Stimulated activated memory B cell treated with anti-CD40 and anti-IgM and Interleukin-4, amounts not matched to agents 10 μg/mL and 1 μg/mL and 100 μg/mL, for 72 hours (primary cell): ENCODE measurements at regions not wholly inside any gene's neighbourhood (a gene's known extent, or its start where the extent isn't known, plus 50 kb on each side); places are given as distances from the start of the nearest gene placed in this dataset.
"Not testable (repeated sequence)": the region's sequence is repeated elsewhere in the genome, so short reads cannot be mapped to it uniquely, and the experiment has no call there.

Experiments
- ATAC-seq: fragments of 150-1000 bp; cut with Tn5 transposase; 2 replicates; pipeline ENCODE4 v1.10.0; 2021
- H3K27ac Mint-ChIP-seq: one replicate; pipeline ENCODE4 v1.8.0; 2022; ENCODE audit warnings: mild to moderate bottlenecking, mixed read lengths
- H3K27me3 Mint-ChIP-seq: one replicate; pipeline ENCODE4 v1.8.0; 2022; ENCODE audit warnings: mixed read lengths
- H3K36me3 Mint-ChIP-seq: one replicate; pipeline ENCODE4 v1.8.0; 2022; ENCODE audit warnings: mixed read lengths
- H3K4me1 Mint-ChIP-seq: one replicate; pipeline ENCODE4 v1.8.0; 2022; ENCODE audit warnings: mixed read lengths
- H3K4me3 Mint-ChIP-seq: one replicate; pipeline ENCODE4 v1.8.0; 2022; ENCODE audit warnings: mild to moderate bottlenecking, moderate library complexity, mixed read lengths
- H3K9me3 Mint-ChIP-seq: one replicate; pipeline ENCODE4 v1.8.0; 2022; ENCODE audit warnings: mixed read lengths

- H3K36me3 Mint-ChIP-seq, result no peaks in the 10 kb centered on the region
- peaks cover 2% of the 10 kb centered on the region for H3K9me3 Mint-ChIP-seq
- H3K4me1 Mint-ChIP-seq, result no peaks in the 10 kb centered on the region
- no peak for ATAC-seq
- H3K27ac Mint-ChIP-seq, result no peak overlapping the region
- H3K27me3 Mint-ChIP-seq, result no peaks in the 10 kb centered on the region
- H3K4me3 Mint-ChIP-seq, result no peak overlapping the region
Observed at GRCh38 chr3:64813326-64813725, 125.5 kb upstream of the ADAMTS9 start.

GRCh38 chr3:64809086-64809485 lies 121.3 kb upstream of the ADAMTS9 start:
- H3K27me3 Mint-ChIP-seq, result no peaks in the 10 kb centered on the region
- no peak overlapping the region for H3K4me3 Mint-ChIP-seq
- no peaks in the 10 kb centered on the region for H3K4me1 Mint-ChIP-seq
- H3K27ac Mint-ChIP-seq, result no peak overlapping the region
- ATAC-seq, result no peak
- H3K36me3 Mint-ChIP-seq, result no peaks in the 10 kb centered on the region
- peaks cover 2% of the 10 kb centered on the region for H3K9me3 Mint-ChIP-seq

GRCh38 chr3:64808061-64808460 lies 120.3 kb upstream of the ADAMTS9 start:
- no peaks in the 10 kb centered on the region for H3K27me3 Mint-ChIP-seq
- peaks cover 2% of the 10 kb centered on the region for H3K9me3 Mint-ChIP-seq
- H3K27ac Mint-ChIP-seq, result no peak overlapping the region
- no peak overlapping the region for H3K4me3 Mint-ChIP-seq
- no peaks in the 10 kb centered on the region for H3K36me3 Mint-ChIP-seq
- no peaks in the 10 kb centered on the region for H3K4me1 Mint-ChIP-seq
- ATAC-seq, result no peak

GRCh38 chr3:64806668-64807605 lies 119.1 kb upstream of the ADAMTS9 start:
- Mint-ChIP-seq H3K27me3 (no peaks in the 10 kb centered on the region), H3K9me3 (peaks cover 4% of the 10 kb centered on the region), H3K4me1 (no peaks in the 10 kb centered on the region), H3K36me3 (no peaks in the 10 kb centered on the region), H3K4me3 (no peak overlapping the region), H3K27ac (no peak overlapping the region)
- no peak for ATAC-seq

GRCh38 chr3:64805978-64806377 lies 118.2 kb upstream of the ADAMTS9 start:
- H3K27ac Mint-ChIP-seq, result no peak overlapping the region
- no peaks in the 10 kb centered on the region for H3K36me3 Mint-ChIP-seq
- H3K4me1 Mint-ChIP-seq, result no peaks in the 10 kb centered on the region
- no peaks in the 10 kb centered on the region for H3K27me3 Mint-ChIP-seq
- ATAC-seq, result no peak
- peaks cover 4% of the 10 kb centered on the region for H3K9me3 Mint-ChIP-seq
- no peak overlapping the region for H3K4me3 Mint-ChIP-seq

GRCh38 chr3:64805248-64805647 lies 117.4 kb upstream of the ADAMTS9 start:
- no peaks in the 10 kb centered on the region for H3K4me1 Mint-ChIP-seq

GRCh38 chr3:64803469-64803868 lies 115.7 kb upstream of the ADAMTS9 start:
- Mint-ChIP-seq H3K36me3 (no peaks in the 10 kb centered on the region), H3K27me3 (no peaks in the 10 kb centered on the region), H3K4me1 (no peaks in the 10 kb centered on the region), H3K9me3 (peaks cover 4% of the 10 kb centered on the region), H3K27ac (no peak overlapping the region), H3K4me3 (no peak overlapping the region)
- no peak for ATAC-seq

More at GRCh38 chr3:64805248-64805647, 117.4 kb upstream of the ADAMTS9 start:
- Mint-ChIP-seq H3K9me3 (peaks cover 4% of the 10 kb centered on the region), H3K27me3 (no peaks in the 10 kb centered on the region), H3K27ac (no peak overlapping the region), H3K36me3 (no peaks in the 10 kb centered on the region), H3K4me3 (no peak overlapping the region)
- ATAC-seq, result no peak

GRCh38 chr3:64802460-64802859 lies 114.7 kb upstream of the ADAMTS9 start:
- Mint-ChIP-seq H3K4me1 (no peaks in the 10 kb centered on the region), H3K36me3 (no peaks in the 10 kb centered on the region), H3K27me3 (no peaks in the 10 kb centered on the region), H3K27ac (no peak overlapping the region), H3K4me3 (no peak overlapping the region), H3K9me3 (peaks cover 4% of the 10 kb centered on the region)
- ATAC-seq, result no peak

GRCh38 chr3:64801856-64802255 lies 114.1 kb upstream of the ADAMTS9 start:
- ATAC-seq, result no peak
- Mint-ChIP-seq H3K4me3 (no peak overlapping the region), H3K4me1 (no peaks in the 10 kb centered on the region), H3K27me3 (no peaks in the 10 kb centered on the region), H3K36me3 (no peaks in the 10 kb centered on the region), H3K27ac (no peak overlapping the region), H3K9me3 (peaks cover 4% of the 10 kb centered on the region)

GRCh38 chr3:64799606-64800005 lies 111.8 kb upstream of the ADAMTS9 start:
- H3K4me3 Mint-ChIP-seq, result no peak overlapping the region
- H3K27me3 Mint-ChIP-seq, result no peaks in the 10 kb centered on the region
- ATAC-seq, result no peak
- H3K9me3 Mint-ChIP-seq, result peaks cover 6% of the 10 kb centered on the region
- H3K36me3 Mint-ChIP-seq, result no peaks in the 10 kb centered on the region
- no peak overlapping the region for H3K27ac Mint-ChIP-seq
- no peaks in the 10 kb centered on the region for H3K4me1 Mint-ChIP-seq

GRCh38 chr3:64798316-64798715 lies 110.5 kb upstream of the ADAMTS9 start:
- H3K4me1 Mint-ChIP-seq, result no peaks in the 10 kb centered on the region
- H3K27me3 Mint-ChIP-seq, result no peaks in the 10 kb centered on the region
- H3K36me3 Mint-ChIP-seq, result no peaks in the 10 kb centered on the region
- peaks cover 6% of the 10 kb centered on the region for H3K9me3 Mint-ChIP-seq
- no peak for ATAC-seq
- H3K4me3 Mint-ChIP-seq, result no peak overlapping the region
- H3K27ac Mint-ChIP-seq, result no peak overlapping the region

- H3K27me3 Mint-ChIP-seq, result no peaks in the 10 kb centered on the region
- no peaks in the 10 kb centered on the region for H3K36me3 Mint-ChIP-seq
- H3K9me3 Mint-ChIP-seq, result peaks cover 2% of the 10 kb centered on the region
- H3K4me1 Mint-ChIP-seq, result no peaks in the 10 kb centered on the region
- H3K4me3 Mint-ChIP-seq, result no peak overlapping the region
- no peak overlapping the region for H3K27ac Mint-ChIP-seq
- no peak for ATAC-seq
Observed at GRCh38 chr3:64796607-64797399, 109.0 kb upstream of the ADAMTS9 start.

GRCh38 chr3:64792445-64792844 lies 104.6 kb upstream of the ADAMTS9 start:
- Mint-ChIP-seq H3K27ac (no peak overlapping the region), H3K36me3 (no peaks in the 10 kb centered on the region), H3K9me3 (peaks cover 2% of the 10 kb centered on the region), H3K4me3 (no peak overlapping the region), H3K4me1 (no peaks in the 10 kb centered on the region), H3K27me3 (no peaks in the 10 kb centered on the region)
- no peak for ATAC-seq

- H3K27me3 Mint-ChIP-seq, result no peaks in the 10 kb centered on the region
- no peak overlapping the region for H3K4me3 Mint-ChIP-seq
- no peaks in the 10 kb centered on the region for H3K4me1 Mint-ChIP-seq
- no peaks in the 10 kb centered on the region for H3K9me3 Mint-ChIP-seq
- no peaks in the 10 kb centered on the region for H3K36me3 Mint-ChIP-seq
- no peak overlapping the region for H3K27ac Mint-ChIP-seq
- ATAC-seq, result no peak
Observed at GRCh38 chr3:64789111-64789510, 101.3 kb upstream of the ADAMTS9 start.

- Mint-ChIP-seq H3K4me1 (no peaks in the 10 kb centered on the region), H3K4me3 (no peak overlapping the region), H3K9me3 (peaks cover 16% of the 10 kb centered on the region), H3K36me3 (no peaks in the 10 kb centered on the region), H3K27ac (no peak overlapping the region), H3K27me3 (no peaks in the 10 kb centered on the region)
- no peak for ATAC-seq
Observed at GRCh38 chr3:64783200-64783599, 95.4 kb upstream of the ADAMTS9 start.

- not testable (repeated sequence) for H3K27me3 Mint-ChIP-seq, H3K4me3 Mint-ChIP-seq, H3K36me3 Mint-ChIP-seq, H3K27ac Mint-ChIP-seq, ATAC-seq, H3K4me1 Mint-ChIP-seq
- peaks cover 20% of the 10 kb centered on the region for H3K9me3 Mint-ChIP-seq
Observed at GRCh38 chr3:64780923-64781322, 93.1 kb upstream of the ADAMTS9 start.
